Panc1 (cell line): ENCODE measurements at regions not wholly inside any gene's neighbourhood (a gene's known extent, or its start where the extent isn't known, plus 50 kb on each side); places are given as distances from the start of the nearest gene placed in this dataset.

Experiments used
- ATAC-seq: fragments of 200-7000 bp; cut with Tn5 transposase; 2 replicates; pipeline ENCODE4 v1.9.1; 2020; ENCODE audit warnings: mild to moderate bottlenecking, moderate library complexity
- BruUV-seq: library from RNA; stranded (reverse); fragments of 400-500 nt; replicated peaks from 2 replicates; lab custom pipeline; 2021; lab: Mats Ljungman, UMichigan
- CTCF ChIA-PET: fragments of 300-600 bp; sonication (Branson Sonifier 250); formaldehyde crosslinking; loops from one replicate; lab custom pipeline; 2022; ENCODE audit warnings: antibody characterized with exemption; lab: Charles Lee
- POLR2A ChIA-PET: fragments of 300-600 bp; sonication (Branson Sonifier 250); formaldehyde crosslinking; loops from one replicate; lab custom pipeline; 2022; ENCODE audit warnings: antibody characterized with exemption; lab: Charles Lee
- DNase-seq: peaks from one replicate; pipeline ENCODE4 v3.0.0-alpha.2; 2010; ENCODE audit warnings: low read depth, low spot score
- H3K27ac ChIP-seq: 2 replicates; pipeline ENCODE4 v1.5.1; 2011; ENCODE audit warnings: mild to moderate bottlenecking, low read length, inconsistent platforms
- H3K27me3 ChIP-seq: fragments of 200-500 bp; sonication (Bioruptor generic); 2 replicates; pipeline ENCODE4 v1.6.0; 2014; ENCODE audit warnings: low read length, inconsistent platforms; ENCODE audit not compliant: control insufficient read depth, insufficient read depth
- H3K36me3 ChIP-seq: fragments of 200-500 bp; sonication (Bioruptor generic); 2 replicates; pipeline ENCODE4 v1.5.1; 2014; ENCODE audit warnings: inconsistent platforms, mild to moderate bottlenecking, low read length, moderate library complexity; ENCODE audit not compliant: control insufficient read depth, insufficient read depth
- H3K4me1 ChIP-seq: 2 replicates; pipeline ENCODE4 v1.5.1; 2011; ENCODE audit warnings: inconsistent platforms, mild to moderate bottlenecking, low read length, moderate library complexity; ENCODE audit not compliant: control insufficient read depth, insufficient read depth
- H3K4me3 ChIP-seq, 2 experiments: 2 replicates each; pipeline ENCODE4 v1.5.1; 2011 to 2012; ENCODE audit warnings: low read depth in 2 of 2, low read length in 2 of 2, mild to moderate bottlenecking in 2 of 2, inconsistent platforms in 1 of 2, moderate library complexity in 1 of 2
- H3K9me3 ChIP-seq: fragments of 200-500 bp; sonication (Bioruptor generic); 2 replicates; pipeline ENCODE4 v1.5.1; 2014; ENCODE audit warnings: low read depth, mild to moderate bottlenecking, inconsistent platforms, low read length, moderate library complexity; ENCODE audit not compliant: control insufficient read depth, insufficient read depth
- CTCF ChIP-seq: fragments of 450-650 bp; IDR thresholded peaks from 2 replicates; pipeline ENCODE4 v1.5.1; 2017; ENCODE audit warnings: mild to moderate bottlenecking
- POLR2AphosphoS5 ChIP-seq: IDR thresholded peaks from 2 replicates; pipeline ENCODE4 v1.6.1; 2012; ENCODE audit warnings: mild to moderate bottlenecking, low read depth, low read length, moderate library complexity
- REST ChIP-seq, 2 experiments: IDR thresholded peaks; 2 replicates each; pipeline ENCODE4 v1.6.1; 2011 to 2012; ENCODE audit warnings: low read depth in 2 of 2, control low read depth in 1 of 2, low read length in 1 of 2, mild to moderate bottlenecking in 1 of 2, moderate library complexity in 1 of 2; ENCODE audit not compliant: insufficient read depth in 1 of 2
- SIN3A ChIP-seq: IDR thresholded peaks from 2 replicates; pipeline ENCODE4 v1.6.1; 2012; ENCODE audit warnings: low read depth, mild to moderate bottlenecking, low read length, moderate library complexity, borderline replicate concordance; ENCODE audit not compliant: insufficient read depth
- TCF7L2 ChIP-seq: IDR thresholded peaks from 2 replicates; pipeline ENCODE4 v1.6.1; 2011; ENCODE audit warnings: mild to moderate bottlenecking, low read depth, low read length, inconsistent platforms
- in situ Hi-C: cut with HindIII; loops from 2 replicates; pipeline ENCODE4 v1.10.0; 2016; ENCODE audit warnings: low sequenced_read_pairs, low pct_unique_long_range_greater_than_20kb
- intact Hi-C: fragments of 100-400 bp; cut with micrococcal nuclease; formaldehyde crosslinking; loops from one replicate; pipeline ENCODE4 v1.10.0; 2022; ENCODE audit not compliant: unreplicated experiment

GRCh38 chr5:51188001-51188591 is 195.2 kb upstream of the ISL1 start:
- H3K36me3 ChIP-seq: no peaks in the 10 kb centered on the region
- CTCF ChIA-PET: interaction anchor here (0.7 kb wide), 1 partner anchor 27 kb away, joined by 3 read pairs; no protein-coding TSS in a partner anchor
- intact Hi-C loops (no loop called here), in situ Hi-C loops (no loop called here)
- ATAC-seq (no peak), DNase-seq (no peak)
- H3K27me3 ChIP-seq: no peaks in the 10 kb centered on the region
- POLR2A ChIA-PET: no interaction called here
- TF ChIP-seq CTCF: no peak
- no peak for TF ChIP-seq SIN3A
- no peak for TF ChIP-seq REST (IDR thresholded peaks at IDR 0.05; ENCODE audit: insufficient read depth in 1 of 2, low read depth in 2 of 2, low read length in 1 of 2)
- TF ChIP-seq TCF7L2: no peak
- TF ChIP-seq POLR2AphosphoS5: no peak
- H3K9me3 ChIP-seq: no peaks in the 10 kb centered on the region
- no peaks in the 10 kb centered on the region for H3K4me1 ChIP-seq
- H3K27ac ChIP-seq: no peak overlapping the region
- BruUV-seq: no TSS peak
- no peak overlapping the region for H3K4me3 ChIP-seq

GRCh38 chr5:51194671-51195070 is 188.6 kb upstream of the ISL1 start:
- Histone ChIP-seq H3K9me3 (no peaks in the 10 kb centered on the region), H3K4me3 (no peak overlapping the region), H3K4me1 (no peaks in the 10 kb centered on the region), H3K36me3 (no peaks in the 10 kb centered on the region), H3K27me3 (no peaks in the 10 kb centered on the region), H3K27ac (no peak overlapping the region)
- DNase-seq (no peak), ATAC-seq (no peak)
- ChIA-PET CTCF (no interaction called here), POLR2A (no interaction called here)
- BruUV-seq: no TSS peak
- in situ Hi-C loops: no loop called here
- intact Hi-C loops: no loop called here
- no peak for TF ChIP-seq POLR2AphosphoS5
- no peak for TF ChIP-seq TCF7L2
- no peak for TF ChIP-seq REST (IDR thresholded peaks at IDR 0.05; ENCODE audit: insufficient read depth in 1 of 2, low read depth in 2 of 2, low read length in 1 of 2)
- TF ChIP-seq SIN3A: no peak
- no peak for TF ChIP-seq CTCF
